ENCODE measurements at regions not wholly inside any gene's neighbourhood (a gene's known extent, or its start where the extent isn't known, plus 50 kb on each side); places are given as distances from the start of the nearest gene placed in this dataset.

GRCh38 chr2:12071318-12071717, 324.9 kb downstream of the LPIN1 start:
- TF ChIP-seq SUZ12 (IDR thresholded peaks at IDR 0.05; ENCODE audit: extremely low read depth, insufficient read depth, insufficient read length) (no peak), YY1 (IDR thresholded peaks at IDR 0.05; ENCODE audit: insufficient read depth, insufficient read length) (no peak)
